ENCODE measurements at regions not wholly inside any gene's neighbourhood (a gene's known extent, or its start where the extent isn't known, plus 50 kb on each side); places are given as distances from the start of the nearest gene placed in this dataset.

DNA sequence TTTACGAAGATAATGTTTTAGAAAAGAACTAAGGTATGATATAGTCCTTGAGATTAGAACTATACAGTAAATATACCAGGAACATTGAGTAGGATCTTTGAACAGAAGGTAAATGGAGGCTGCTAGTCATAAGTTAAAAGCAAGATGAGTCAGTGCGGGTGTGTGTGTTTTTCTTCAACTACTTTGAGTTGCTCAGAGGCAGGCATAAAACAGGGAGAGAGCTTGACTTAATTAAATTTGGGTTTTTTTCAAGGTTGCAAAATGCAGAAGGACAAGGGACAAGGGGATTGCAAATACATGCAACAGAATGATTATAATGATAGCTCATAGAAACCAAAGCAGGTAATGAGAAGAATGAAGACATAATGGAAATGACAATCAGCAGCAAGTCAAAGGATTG, 815.1 kb downstream of the NCAM2 start:
- intact Hi-C loops (cut with micrococcal nuclease; ENCODE audit: unreplicated experiment) = no loop called here
- TF ChIP-seq SMAD1 (IDR thresholded peaks at IDR 0.05; ENCODE audit: low read depth, partially characterized antibody) (no peak), MEF2B (IDR thresholded peaks at IDR 0.05; ENCODE audit: partially characterized antibody, poor library complexity, severe bottlenecking) (no peak), MEF2A (IDR thresholded peaks at IDR 0.05; ENCODE audit: insufficient read depth, low read depth, low read length) (no peak), STAT3 (IDR thresholded peaks at IDR 0.05; ENCODE audit: low read depth, low read length) (no peak), BMI1 (IDR thresholded peaks at IDR 0.05; ENCODE audit: borderline replicate concordance) (no peak), LARP7 (IDR thresholded peaks at IDR 0.05) (no peak), GATAD2B (conservative IDR thresholded peaks at IDR 0.05; ENCODE audit: low read depth) (no peak), BHLHE40 (IDR thresholded peaks at IDR 0.05; ENCODE audit: borderline replicate concordance in 1 of 2, low read depth in 2 of 2, low read length in 1 of 2) (no peak)
- TF ChIP-seq, protein P1, sequence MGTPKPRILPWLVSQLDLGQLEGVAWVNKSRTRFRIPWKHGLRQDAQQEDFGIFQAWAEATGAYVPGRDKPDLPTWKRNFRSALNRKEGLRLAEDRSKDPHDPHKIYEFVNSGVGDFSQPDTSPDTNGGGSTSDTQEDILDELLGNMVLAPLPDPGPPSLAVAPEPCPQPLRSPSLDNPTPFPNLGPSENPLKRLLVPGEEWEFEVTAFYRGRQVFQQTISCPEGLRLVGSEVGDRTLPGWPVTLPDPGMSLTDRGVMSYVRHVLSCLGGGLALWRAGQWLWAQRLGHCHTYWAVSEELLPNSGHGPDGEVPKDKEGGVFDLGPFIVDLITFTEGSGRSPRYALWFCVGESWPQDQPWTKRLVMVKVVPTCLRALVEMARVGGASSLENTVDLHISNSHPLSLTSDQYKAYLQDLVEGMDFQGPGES (IDR thresholded peaks at IDR 0.05) = no peak
- TF ChIP-seq, protein P2, sequence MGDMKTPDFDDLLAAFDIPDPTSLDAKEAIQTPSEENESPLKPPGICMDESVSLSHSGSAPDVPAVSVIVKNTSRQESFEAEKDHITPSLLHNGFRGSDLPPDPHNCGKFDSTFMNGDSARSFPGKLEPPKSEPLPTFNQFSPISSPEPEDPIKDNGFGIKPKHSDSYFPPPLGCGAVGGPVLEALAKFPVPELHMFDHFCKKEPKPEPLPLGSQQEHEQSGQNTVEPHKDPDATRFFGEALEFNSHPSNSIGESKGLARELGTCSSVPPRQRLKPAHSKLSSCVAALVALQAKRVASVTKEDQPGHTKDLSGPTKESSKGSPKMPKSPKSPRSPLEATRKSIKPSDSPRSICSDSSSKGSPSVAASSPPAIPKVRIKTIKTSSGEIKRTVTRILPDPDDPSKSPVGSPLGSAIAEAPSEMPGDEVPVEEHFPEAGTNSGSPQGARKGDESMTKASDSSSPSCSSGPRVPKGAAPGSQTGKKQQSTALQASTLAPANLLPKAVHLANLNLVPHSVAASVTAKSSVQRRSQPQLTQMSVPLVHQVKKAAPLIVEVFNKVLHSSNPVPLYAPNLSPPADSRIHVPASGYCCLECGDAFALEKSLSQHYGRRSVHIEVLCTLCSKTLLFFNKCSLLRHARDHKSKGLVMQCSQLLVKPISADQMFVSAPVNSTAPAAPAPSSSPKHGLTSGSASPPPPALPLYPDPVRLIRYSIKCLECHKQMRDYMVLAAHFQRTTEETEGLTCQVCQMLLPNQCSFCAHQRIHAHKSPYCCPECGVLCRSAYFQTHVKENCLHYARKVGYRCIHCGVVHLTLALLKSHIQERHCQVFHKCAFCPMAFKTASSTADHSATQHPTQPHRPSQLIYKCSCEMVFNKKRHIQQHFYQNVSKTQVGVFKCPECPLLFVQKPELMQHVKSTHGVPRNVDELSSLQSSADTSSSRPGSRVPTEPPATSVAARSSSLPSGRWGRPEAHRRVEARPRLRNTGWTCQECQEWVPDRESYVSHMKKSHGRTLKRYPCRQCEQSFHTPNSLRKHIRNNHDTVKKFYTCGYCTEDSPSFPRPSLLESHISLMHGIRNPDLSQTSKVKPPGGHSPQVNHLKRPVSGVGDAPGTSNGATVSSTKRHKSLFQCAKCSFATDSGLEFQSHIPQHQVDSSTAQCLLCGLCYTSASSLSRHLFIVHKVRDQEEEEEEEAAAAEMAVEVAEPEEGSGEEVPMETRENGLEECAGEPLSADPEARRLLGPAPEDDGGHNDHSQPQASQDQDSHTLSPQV (IDR thresholded peaks at IDR 0.05) = no peak
- TF ChIP-seq, protein P3, sequence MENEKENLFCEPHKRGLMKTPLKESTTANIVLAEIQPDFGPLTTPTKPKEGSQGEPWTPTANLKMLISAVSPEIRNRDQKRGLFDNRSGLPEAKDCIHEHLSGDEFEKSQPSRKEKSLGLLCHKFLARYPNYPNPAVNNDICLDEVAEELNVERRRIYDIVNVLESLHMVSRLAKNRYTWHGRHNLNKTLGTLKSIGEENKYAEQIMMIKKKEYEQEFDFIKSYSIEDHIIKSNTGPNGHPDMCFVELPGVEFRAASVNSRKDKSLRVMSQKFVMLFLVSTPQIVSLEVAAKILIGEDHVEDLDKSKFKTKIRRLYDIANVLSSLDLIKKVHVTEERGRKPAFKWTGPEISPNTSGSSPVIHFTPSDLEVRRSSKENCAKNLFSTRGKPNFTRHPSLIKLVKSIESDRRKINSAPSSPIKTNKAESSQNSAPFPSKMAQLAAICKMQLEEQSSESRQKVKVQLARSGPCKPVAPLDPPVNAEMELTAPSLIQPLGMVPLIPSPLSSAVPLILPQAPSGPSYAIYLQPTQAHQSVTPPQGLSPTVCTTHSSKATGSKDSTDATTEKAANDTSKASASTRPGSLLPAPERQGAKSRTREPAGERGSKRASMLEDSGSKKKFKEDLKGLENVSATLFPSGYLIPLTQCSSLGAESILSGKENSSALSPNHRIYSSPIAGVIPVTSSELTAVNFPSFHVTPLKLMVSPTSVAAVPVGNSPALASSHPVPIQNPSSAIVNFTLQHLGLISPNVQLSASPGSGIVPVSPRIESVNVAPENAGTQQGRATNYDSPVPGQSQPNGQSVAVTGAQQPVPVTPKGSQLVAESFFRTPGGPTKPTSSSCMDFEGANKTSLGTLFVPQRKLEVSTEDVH (IDR thresholded peaks at IDR 0.05; ENCODE audit: low read depth, partially characterized antibody) = no peak
- TF ChIP-seq, protein P4, sequence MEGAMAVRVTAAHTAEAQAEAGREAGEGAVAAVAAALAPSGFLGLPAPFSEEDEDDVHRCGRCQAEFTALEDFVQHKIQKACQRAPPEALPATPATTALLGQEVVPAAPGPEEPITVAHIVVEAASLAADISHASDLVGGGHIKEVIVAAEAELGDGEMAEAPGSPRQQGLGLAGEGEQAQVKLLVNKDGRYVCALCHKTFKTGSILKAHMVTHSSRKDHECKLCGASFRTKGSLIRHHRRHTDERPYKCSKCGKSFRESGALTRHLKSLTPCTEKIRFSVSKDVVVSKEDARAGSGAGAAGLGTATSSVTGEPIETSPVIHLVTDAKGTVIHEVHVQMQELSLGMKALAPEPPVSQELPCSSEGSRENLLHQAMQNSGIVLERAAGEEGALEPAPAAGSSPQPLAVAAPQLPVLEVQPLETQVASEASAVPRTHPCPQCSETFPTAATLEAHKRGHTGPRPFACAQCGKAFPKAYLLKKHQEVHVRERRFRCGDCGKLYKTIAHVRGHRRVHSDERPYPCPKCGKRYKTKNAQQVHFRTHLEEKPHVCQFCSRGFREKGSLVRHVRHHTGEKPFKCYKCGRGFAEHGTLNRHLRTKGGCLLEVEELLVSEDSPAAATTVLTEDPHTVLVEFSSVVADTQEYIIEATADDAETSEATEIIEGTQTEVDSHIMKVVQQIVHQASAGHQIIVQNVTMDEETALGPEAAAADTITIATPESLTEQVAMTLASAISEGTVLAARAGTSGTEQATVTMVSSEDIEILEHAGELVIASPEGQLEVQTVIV (IDR thresholded peaks at IDR 0.05; ENCODE audit: borderline replicate concordance, partially characterized antibody) = no peak

More for the DNA sequence above, 815.1 kb downstream of the NCAM2 start:
- no peak for FAIRE-seq
- H3K9ac ChIP-seq (ENCODE audit: control insufficient read depth, insufficient read depth, low read length) = no peak overlapping the region
- ChIA-PET RAD21 (ENCODE audit: unreplicated experiment) (no interaction called here), SMC1A (ENCODE audit: uncharacterized antibody, unreplicated experiment) (no interaction called here), CTCF (no interaction called here), POLR2A (no interaction called here)
- H3K4me2 ChIP-seq (ENCODE audit: control insufficient read depth, insufficient read depth) = no peak overlapping the region
- no peak overlapping the region for H2AFZ ChIP-seq (ENCODE audit: control insufficient read depth, low read depth, low read length)
- ATAC-seq = no peak
- H3K27me3 ChIP-seq (replicated peaks in 1 of 2; ENCODE audit: control insufficient read depth in 2 of 2, insufficient read depth in 2 of 2, low read length in 1 of 2) = no peaks in the 10 kb centered on the region
- H4K20me1 ChIP-seq (ENCODE audit: control insufficient read depth, insufficient read depth) = no peaks in the 10 kb centered on the region
- WGBS (ENCODE audit: insufficient coverage, insufficient replicate concordance, low lambda C conversion rate, missing lambda C conversion rate) = 20% methylated on average over 2 of the region's 2 CpGs
- no peaks in the 10 kb centered on the region for H3K9me3 ChIP-seq (replicated peaks; ENCODE audit: control insufficient read depth, insufficient read depth, low read length)
- H3K36me3 ChIP-seq (ENCODE audit: control insufficient read depth in 2 of 2, insufficient read depth in 2 of 2, low read length in 1 of 2) = no peaks in the 10 kb centered on the region
- H3K79me2 ChIP-seq (ENCODE audit: control insufficient read depth, insufficient read depth, low read length) = no peaks in the 10 kb centered on the region
- H3K4me1 ChIP-seq (ENCODE audit: control insufficient read depth, insufficient read depth, low read length) = no peaks in the 10 kb centered on the region
- in situ Hi-C loops (cut with MboI) = no loop called here
- DNase-seq (ENCODE audit: low read depth, low spot score) = no peak
- no peak overlapping the region for H3K4me3 ChIP-seq
- no TSS peak for BruUV-seq (replicated peaks)
- H3K27ac ChIP-seq (ENCODE audit: control insufficient read depth, insufficient read depth) = no peak overlapping the region
